ENCODE measurements at regions not wholly inside any gene's neighbourhood (a gene's known extent, or its start where the extent isn't known, plus 50 kb on each side); places are given as distances from the start of the nearest gene placed in this dataset.

- no peak for DNase-seq
These were observed 189.9 kb upstream of the GALNT5 start for GRCh38 chr2:157067562-157067961.

GRCh38 chr2:157068237-157068636 is 189.3 kb upstream of the GALNT5 start:
- DNase-seq = no peak

- no peak for DNase-seq
These were observed 181.6 kb upstream of the GALNT5 start for GRCh38 chr2:157075924-157076323.

- DNase-seq = no peak
These were observed 180.9 kb upstream of the GALNT5 start for GRCh38 chr2:157076526-157077161.

- no peak for DNase-seq
These were observed 179.7 kb upstream of the GALNT5 start for GRCh38 chr2:157077753-157078350.

GRCh38 chr2:157082950-157083349 is 174.6 kb upstream of the GALNT5 start:
- DNase-seq = no peak

GRCh38 chr2:157085522-157085921 is 172.0 kb upstream of the GALNT5 start:
- DNase-seq = no peak

- DNase-seq = no peak
These were observed 170.0 kb upstream of the GALNT5 start for GRCh38 chr2:157087373-157088002.

- no peak for DNase-seq
These were observed 163.8 kb upstream of the GALNT5 start for GRCh38 chr2:157093666-157094065.

- no peak for DNase-seq
These were observed 152.1 kb upstream of the GALNT5 start for GRCh38 chr2:157105372-157105771.

- no peak for DNase-seq
These were observed 150.6 kb upstream of the GALNT5 start for GRCh38 chr2:157106950-157107349.

GRCh38 chr2:157107460-157107859 is 150.0 kb upstream of the GALNT5 start:
- DNase-seq = no peak

GRCh38 chr2:157107877-157108276 is 149.6 kb upstream of the GALNT5 start:
- DNase-seq = no peak

GRCh38 chr2:157122776-157123175 is 134.7 kb upstream of the GALNT5 start:
- no peak for DNase-seq

- DNase-seq = no peak
These were observed 132.8 kb upstream of the GALNT5 start for GRCh38 chr2:157124731-157125130.

- DNase-seq = no peak
These were observed 131.8 kb upstream of the GALNT5 start for GRCh38 chr2:157125685-157126084.

GRCh38 chr2:157127249-157128012 is 130.1 kb upstream of the GALNT5 start:
- no peak for DNase-seq

- DNase-seq = no peak
These were observed 113.6 kb upstream of the GALNT5 start for GRCh38 chr2:157143901-157144300.

GRCh38 chr2:157149270-157149669 is 108.2 kb upstream of the GALNT5 start:
- DNase-seq = no peak

- DNase-seq = peak in 1 of 5 donors; percentile 17
These were observed 106.8 kb upstream of the GALNT5 start for GRCh38 chr2:157150747-157151146.

GRCh38 chr2:157152362-157152761 is 105.1 kb upstream of the GALNT5 start:
- no peak for DNase-seq

GRCh38 chr2:157155992-157156391 is 101.5 kb upstream of the GALNT5 start:
- DNase-seq = no peak

- no peak for DNase-seq
These were observed 99.4 kb upstream of the GALNT5 start for GRCh38 chr2:157158111-157158510.
